HEK293 (cell line): ENCODE measurements at regions not wholly inside any gene's neighbourhood (a gene's known extent, or its start where the extent isn't known, plus 50 kb on each side); places are given as distances from the start of the nearest gene placed in this dataset.
A peak's percentile ranks its signal among the peaks of the same experiment; 100 is the strongest.

ENCODE experiments used
- CTCF ChIA-PET: fragments of 350-600 bp; formaldehyde crosslinking; extraction: SDS; loops from one replicate; lab custom pipeline; 2021; ENCODE audit warnings: antibody characterized with exemption; lab: Yijun Ruan, JAX
- POLR2A ChIA-PET: fragments of 300-600 bp; formaldehyde crosslinking; extraction: SDS; loops from one replicate; lab custom pipeline; 2020; ENCODE audit warnings: antibody characterized with exemption, inconsistent platforms; lab: Yijun Ruan, JAX
- H3K27ac ChIP-seq: fragments of 200-500 bp; sonication (Bioruptor generic); 2 replicates; pipeline ENCODE4 v1.5.1; 2014; ENCODE audit warnings: low read depth, low read length, control low read depth, inconsistent platforms; ENCODE audit errors: extremely low read depth
- H3K36me3 ChIP-seq, 2 experiments: fragments of 200-500 bp in 1 of 2; sonication (Bioruptor generic) in 1 of 2; 1 replicate in 1 of 2; 2 replicates in 1 of 2; pipeline ENCODE4 v1.5.1; 2014 to 2017; ENCODE audit warnings: inconsistent platforms in 2 of 2, low read length in 2 of 2; ENCODE audit not compliant: control insufficient read depth in 2 of 2, insufficient read depth in 1 of 2
- H3K4me1 ChIP-seq: fragments of 200-500 bp; sonication (Bioruptor generic); 2 replicates; pipeline ENCODE4 v1.5.1; 2014; ENCODE audit warnings: mild to moderate bottlenecking, low read length, inconsistent platforms; ENCODE audit not compliant: control insufficient read depth, insufficient read depth
- H3K4me3 ChIP-seq: 2 replicates; pipeline ENCODE4 v1.5.1; 2011; ENCODE audit warnings: low read depth, mild to moderate bottlenecking, control low read depth, low read length, moderate library complexity
- H3K9me3 ChIP-seq: fragments of 200-500 bp; sonication (Bioruptor generic); 2 replicates; pipeline ENCODE4 v1.5.1; 2014; ENCODE audit warnings: low read depth, low read length, inconsistent platforms; ENCODE audit not compliant: control insufficient read depth, insufficient read depth
- HOXA7 ChIP-seq: sonication (generic); formaldehyde crosslinking; IDR thresholded peaks from 2 replicates; pipeline ENCODE4 v1.8.1; 2022; ENCODE audit warnings: missing genetic modification reagents, borderline replicate concordance
- OSR2 ChIP-seq: fragments of 450-650 bp; formaldehyde crosslinking; IDR thresholded peaks from 2 replicates; pipeline ENCODE4 v1.5.1; 2016; ENCODE audit warnings: missing biosample characterization, missing genetic modification characterization
- TCF7L2 ChIP-seq: IDR thresholded peaks from 2 replicates; pipeline ENCODE4 v1.6.1; 2011; ENCODE audit warnings: low read depth, mild to moderate bottlenecking, inconsistent platforms, low read length, moderate library complexity, borderline replicate concordance
- ZFP69B ChIP-seq: fragments of 450-650 bp; formaldehyde crosslinking; IDR thresholded peaks from 2 replicates; pipeline ENCODE4 v1.5.1; 2016; ENCODE audit warnings: missing biosample characterization, missing genetic modification characterization
- ZNF169 ChIP-seq: fragments of 450-650 bp; formaldehyde crosslinking; IDR thresholded peaks from 2 replicates; pipeline ENCODE4 v1.5.1; 2016; ENCODE audit warnings: missing biosample characterization, missing genetic modification characterization
- ZNF324 ChIP-seq: fragments of 450-650 bp; formaldehyde crosslinking; IDR thresholded peaks from 2 replicates; pipeline ENCODE4 v1.5.1; 2016; ENCODE audit warnings: missing biosample characterization, missing genetic modification characterization
- ZNF354C ChIP-seq: fragments of 450-650 bp; formaldehyde crosslinking; IDR thresholded peaks from 2 replicates; pipeline ENCODE4 v1.5.1; 2016; ENCODE audit warnings: missing biosample characterization, missing genetic modification characterization, low read depth, borderline replicate concordance
- ZNF623 ChIP-seq: fragments of 450-650 bp; formaldehyde crosslinking; IDR thresholded peaks from 2 replicates; pipeline ENCODE4 v1.5.1; 2016; ENCODE audit warnings: missing biosample characterization, missing genetic modification characterization
- TF ChIP-seq, protein P1 (sequence below): fragments of 450-650 bp; formaldehyde crosslinking; IDR thresholded peaks from 2 replicates; pipeline ENCODE4 v1.5.1; 2017; ENCODE audit warnings: missing biosample characterization, missing genetic modification characterization
- TF ChIP-seq, protein P2 (sequence below): fragments of 450-650 bp; IDR thresholded peaks from 2 replicates; pipeline ENCODE4 v1.5.1; 2018; ENCODE audit warnings: missing biosample characterization, missing genetic modification characterization
- TF ChIP-seq, protein P3 (sequence below): fragments of 450-650 bp; formaldehyde crosslinking; IDR thresholded peaks from 2 replicates; pipeline ENCODE4 v1.5.1; 2016; ENCODE audit warnings: missing biosample characterization, missing genetic modification characterization
- TF ChIP-seq, protein P4 (sequence below): fragments of 450-650 bp; formaldehyde crosslinking; IDR thresholded peaks from 2 replicates; pipeline ENCODE4 v1.5.1; 2017; ENCODE audit warnings: missing biosample characterization, missing genetic modification characterization

DNA sequence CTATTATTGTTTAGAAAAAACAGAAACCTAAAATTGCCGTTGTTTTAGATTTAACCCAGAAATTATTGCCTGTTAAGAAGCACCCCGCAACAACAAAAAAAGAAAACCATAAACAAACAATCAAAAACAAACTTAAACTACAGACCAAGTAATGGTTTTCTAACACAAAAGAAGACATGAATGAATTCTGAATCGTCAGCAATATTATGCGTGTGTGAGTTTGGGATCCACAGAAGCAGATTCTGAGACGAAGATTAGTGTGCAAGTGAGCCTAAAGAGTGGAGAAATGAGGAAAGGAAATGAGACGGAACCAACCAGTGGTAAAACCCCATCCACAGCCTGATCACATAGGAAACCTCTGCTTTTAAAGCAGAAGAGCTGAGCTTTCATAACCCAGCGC, 1514.9 kb upstream of the PIK3C3 start:
- CTCF ChIA-PET: no interaction called here
- Histone ChIP-seq H3K9me3 (no peaks in the 10 kb centered on the region), H3K36me3 (no peaks in the 10 kb centered on the region), H3K4me3 (no peak overlapping the region), H3K27ac (no peak overlapping the region), H3K4me1 (no peaks in the 10 kb centered on the region)
- POLR2A ChIA-PET: no interaction called here
- no peak for TF ChIP-seq ZNF623
- TF ChIP-seq, protein P1, sequence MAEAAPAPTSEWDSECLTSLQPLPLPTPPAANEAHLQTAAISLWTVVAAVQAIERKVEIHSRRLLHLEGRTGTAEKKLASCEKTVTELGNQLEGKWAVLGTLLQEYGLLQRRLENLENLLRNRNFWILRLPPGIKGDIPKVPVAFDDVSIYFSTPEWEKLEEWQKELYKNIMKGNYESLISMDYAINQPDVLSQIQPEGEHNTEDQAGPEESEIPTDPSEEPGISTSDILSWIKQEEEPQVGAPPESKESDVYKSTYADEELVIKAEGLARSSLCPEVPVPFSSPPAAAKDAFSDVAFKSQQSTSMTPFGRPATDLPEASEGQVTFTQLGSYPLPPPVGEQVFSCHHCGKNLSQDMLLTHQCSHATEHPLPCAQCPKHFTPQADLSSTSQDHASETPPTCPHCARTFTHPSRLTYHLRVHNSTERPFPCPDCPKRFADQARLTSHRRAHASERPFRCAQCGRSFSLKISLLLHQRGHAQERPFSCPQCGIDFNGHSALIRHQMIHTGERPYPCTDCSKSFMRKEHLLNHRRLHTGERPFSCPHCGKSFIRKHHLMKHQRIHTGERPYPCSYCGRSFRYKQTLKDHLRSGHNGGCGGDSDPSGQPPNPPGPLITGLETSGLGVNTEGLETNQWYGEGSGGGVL (tag by site-specific recombination): no peak
- TF ChIP-seq ZNF169 (tag by site-specific recombination): no peak
- TF ChIP-seq ZNF324 (tag by site-specific recombination): no peak
- TF ChIP-seq, protein P2, sequence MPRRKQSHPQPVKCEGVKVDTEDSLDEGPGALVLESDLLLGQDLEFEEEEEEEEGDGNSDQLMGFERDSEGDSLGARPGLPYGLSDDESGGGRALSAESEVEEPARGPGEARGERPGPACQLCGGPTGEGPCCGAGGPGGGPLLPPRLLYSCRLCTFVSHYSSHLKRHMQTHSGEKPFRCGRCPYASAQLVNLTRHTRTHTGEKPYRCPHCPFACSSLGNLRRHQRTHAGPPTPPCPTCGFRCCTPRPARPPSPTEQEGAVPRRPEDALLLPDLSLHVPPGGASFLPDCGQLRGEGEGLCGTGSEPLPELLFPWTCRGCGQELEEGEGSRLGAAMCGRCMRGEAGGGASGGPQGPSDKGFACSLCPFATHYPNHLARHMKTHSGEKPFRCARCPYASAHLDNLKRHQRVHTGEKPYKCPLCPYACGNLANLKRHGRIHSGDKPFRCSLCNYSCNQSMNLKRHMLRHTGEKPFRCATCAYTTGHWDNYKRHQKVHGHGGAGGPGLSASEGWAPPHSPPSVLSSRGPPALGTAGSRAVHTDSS (tag by site-specific recombination): no peak
- TF ChIP-seq, protein P3, sequence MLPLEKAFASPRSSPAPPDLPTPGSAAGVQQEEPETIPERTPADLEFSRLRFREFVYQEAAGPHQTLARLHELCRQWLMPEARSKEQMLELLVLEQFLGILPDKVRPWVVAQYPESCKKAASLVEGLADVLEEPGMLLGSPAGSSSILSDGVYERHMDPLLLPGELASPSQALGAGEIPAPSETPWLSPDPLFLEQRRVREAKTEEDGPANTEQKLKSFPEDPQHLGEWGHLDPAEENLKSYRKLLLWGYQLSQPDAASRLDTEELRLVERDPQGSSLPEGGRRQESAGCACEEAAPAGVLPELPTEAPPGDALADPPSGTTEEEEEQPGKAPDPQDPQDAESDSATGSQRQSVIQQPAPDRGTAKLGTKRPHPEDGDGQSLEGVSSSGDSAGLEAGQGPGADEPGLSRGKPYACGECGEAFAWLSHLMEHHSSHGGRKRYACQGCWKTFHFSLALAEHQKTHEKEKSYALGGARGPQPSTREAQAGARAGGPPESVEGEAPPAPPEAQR (tag by site-specific recombination): no peak

DNA sequence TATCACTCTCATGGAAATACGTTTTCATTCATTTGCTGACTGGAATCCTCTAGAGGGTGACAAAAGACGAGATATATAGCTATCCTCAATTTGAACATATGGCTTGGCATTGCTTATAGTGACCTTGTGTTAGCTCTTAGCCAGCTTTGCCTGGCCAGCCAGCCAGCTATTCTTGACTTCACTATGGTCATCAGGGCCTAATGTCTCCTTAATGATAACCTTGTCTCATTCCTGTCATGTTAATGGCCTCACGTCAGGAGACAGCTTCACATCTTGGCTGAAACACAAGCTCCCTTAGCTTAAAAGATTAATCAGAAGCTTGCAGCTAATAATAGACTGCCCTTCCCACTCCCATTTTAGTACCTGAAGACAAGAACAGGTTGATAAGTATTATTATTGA, 1517.5 kb upstream of the PIK3C3 start:
- ChIA-PET POLR2A (no interaction called here), CTCF (interaction anchor here (0.6 kb wide), 2 partner anchors 671 to 677 kb away, joined by 3 read pairs; no protein-coding TSS in a partner anchor)
- H3K9me3 ChIP-seq: no peaks in the 10 kb centered on the region
- H3K4me1 ChIP-seq: no peaks in the 10 kb centered on the region
- TF ChIP-seq, protein P4, sequence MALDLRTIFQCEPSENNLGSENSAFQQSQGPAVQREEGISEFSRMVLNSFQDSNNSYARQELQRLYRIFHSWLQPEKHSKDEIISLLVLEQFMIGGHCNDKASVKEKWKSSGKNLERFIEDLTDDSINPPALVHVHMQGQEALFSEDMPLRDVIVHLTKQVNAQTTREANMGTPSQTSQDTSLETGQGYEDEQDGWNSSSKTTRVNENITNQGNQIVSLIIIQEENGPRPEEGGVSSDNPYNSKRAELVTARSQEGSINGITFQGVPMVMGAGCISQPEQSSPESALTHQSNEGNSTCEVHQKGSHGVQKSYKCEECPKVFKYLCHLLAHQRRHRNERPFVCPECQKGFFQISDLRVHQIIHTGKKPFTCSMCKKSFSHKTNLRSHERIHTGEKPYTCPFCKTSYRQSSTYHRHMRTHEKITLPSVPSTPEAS (tag by site-specific recombination): no peak
- TF ChIP-seq ZNF354C (tag by site-specific recombination): no peak
- no peak for TF ChIP-seq OSR2
- no peak for TF ChIP-seq HOXA7
- no peaks in the 10 kb centered on the region for H3K36me3 ChIP-seq
- no peak overlapping the region for H3K4me3 ChIP-seq
- no peak overlapping the region for H3K27ac ChIP-seq

DNA sequence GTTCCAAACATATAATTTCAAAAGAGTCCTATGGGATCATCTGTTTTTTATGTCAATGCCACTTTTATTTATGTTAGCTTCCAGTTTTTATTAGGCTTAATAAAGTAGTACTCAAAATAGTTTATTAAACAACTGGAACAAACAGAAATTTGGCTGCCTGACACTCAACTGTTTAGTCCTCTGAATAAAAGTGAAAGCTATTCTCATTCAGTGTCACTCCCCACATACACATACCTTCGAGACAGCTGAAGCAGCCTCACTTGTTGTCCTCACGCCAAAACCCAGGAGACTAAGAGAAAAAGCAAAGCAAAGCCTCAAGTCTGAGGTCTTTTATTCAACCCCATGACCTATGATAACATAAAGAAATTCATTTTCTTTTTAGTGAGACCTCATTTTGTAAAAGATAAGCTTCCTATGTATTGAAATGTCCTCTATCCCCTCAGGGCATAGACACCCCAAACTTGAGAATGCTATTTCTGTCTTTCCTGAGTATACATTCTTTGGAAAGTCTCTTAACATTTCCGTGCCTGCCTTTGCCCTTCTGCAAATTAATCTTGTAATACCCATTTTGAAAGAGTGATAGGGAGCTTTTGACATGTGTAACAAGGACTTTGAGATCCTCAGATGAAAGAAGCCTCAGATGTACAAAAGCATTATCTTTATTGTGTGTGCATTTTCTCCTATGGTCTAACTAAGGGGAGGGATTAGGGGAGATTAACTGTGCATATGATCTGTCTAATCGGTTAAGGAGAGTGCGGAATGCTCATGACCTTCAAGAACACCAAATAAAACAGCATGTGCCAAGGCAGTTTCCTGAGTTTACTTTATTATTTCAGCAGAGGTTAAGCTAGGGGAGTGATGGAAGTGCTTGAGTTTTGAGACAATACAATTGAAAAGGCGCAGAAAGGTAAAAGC, 1523.7 kb upstream of the PIK3C3 start:
- H3K4me3 ChIP-seq: no peak overlapping the region
- ChIA-PET POLR2A (no interaction called here), CTCF (no interaction called here)
- H3K9me3 ChIP-seq: no peaks in the 10 kb centered on the region
- no peaks in the 10 kb centered on the region for H3K36me3 ChIP-seq
- H3K4me1 ChIP-seq: no peaks in the 10 kb centered on the region
- TF ChIP-seq ZFP69B (tag by site-specific recombination) (no peak), TCF7L2 (peak; percentile 96)
- H3K27ac ChIP-seq: no peak overlapping the region
